COLO829 (cell line): ENCODE measurements at regions not wholly inside any gene's neighbourhood (a gene's known extent, or its start where the extent isn't known, plus 50 kb on each side); places are given as distances from the start of the nearest gene placed in this dataset.
"Not testable (repeated sequence)": the region's sequence is repeated elsewhere in the genome, so short reads cannot be mapped to it uniquely, and the experiment has no call there.

Source experiments
- DNase-seq: peaks from one replicate; pipeline ENCODE4 v3.0.0; 2012; ENCODE audit warnings: low spot score

- no peak for DNase-seq
These were observed 290.3 kb upstream of the VWC2 start for GRCh38 chr7:49483142-49483541.

GRCh38 chr7:49486974-49487829 lies 286.2 kb upstream of the VWC2 start:
- no peak for DNase-seq

- DNase-seq: no peak
These were observed 285.7 kb upstream of the VWC2 start for GRCh38 chr7:49487830-49488140.

DNA sequence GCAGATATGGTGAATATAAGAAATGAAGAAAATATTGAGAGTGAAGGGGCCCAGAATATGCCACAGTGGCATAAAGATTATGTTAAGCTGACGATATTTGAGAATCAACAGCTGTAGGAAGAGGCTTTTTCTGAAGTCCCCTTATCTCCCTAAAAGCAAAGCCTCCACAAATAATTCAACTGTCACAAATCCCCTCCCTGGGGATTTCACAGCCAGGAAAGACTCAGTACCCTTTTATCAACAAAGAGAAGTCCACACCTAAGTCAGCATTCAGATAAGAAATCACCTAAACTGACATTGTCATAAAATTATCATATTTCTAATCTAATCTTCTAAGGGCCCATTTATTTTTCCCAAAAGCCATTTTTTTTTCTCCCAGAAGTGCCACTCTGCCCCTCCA lies 284.9 kb upstream of the VWC2 start:
- DNase-seq: no peak

GRCh38 chr7:49497471-49497870 lies 276.0 kb upstream of the VWC2 start:
- no peak for DNase-seq

GRCh38 chr7:49500741-49501140 lies 272.7 kb upstream of the VWC2 start:
- DNase-seq: no peak

DNA sequence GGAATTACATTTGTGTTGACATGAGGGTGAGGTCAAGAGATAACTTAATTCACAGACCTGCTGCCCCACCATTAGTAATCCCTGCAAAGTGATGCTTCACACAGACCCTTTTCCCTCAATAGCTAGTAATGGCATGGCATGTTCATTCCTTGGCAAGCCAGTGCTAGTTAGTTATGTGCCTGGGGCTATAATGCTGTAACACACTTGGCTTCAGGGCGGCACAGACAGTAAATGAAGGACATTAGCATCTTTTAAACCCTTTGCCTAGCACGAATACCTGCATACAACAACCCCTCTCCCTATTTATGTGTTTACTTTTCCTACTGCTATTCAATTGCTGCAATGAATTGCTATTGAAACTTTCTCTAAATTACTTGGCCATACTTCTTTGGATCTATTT lies 266.2 kb upstream of the VWC2 start:
- DNase-seq: not testable (repeated sequence)

- DNase-seq: no peak
These were observed 259.5 kb upstream of the VWC2 start for GRCh38 chr7:49513911-49514310.

- DNase-seq: no peak
These were observed 252.5 kb upstream of the VWC2 start for GRCh38 chr7:49520951-49521350.

DNA sequence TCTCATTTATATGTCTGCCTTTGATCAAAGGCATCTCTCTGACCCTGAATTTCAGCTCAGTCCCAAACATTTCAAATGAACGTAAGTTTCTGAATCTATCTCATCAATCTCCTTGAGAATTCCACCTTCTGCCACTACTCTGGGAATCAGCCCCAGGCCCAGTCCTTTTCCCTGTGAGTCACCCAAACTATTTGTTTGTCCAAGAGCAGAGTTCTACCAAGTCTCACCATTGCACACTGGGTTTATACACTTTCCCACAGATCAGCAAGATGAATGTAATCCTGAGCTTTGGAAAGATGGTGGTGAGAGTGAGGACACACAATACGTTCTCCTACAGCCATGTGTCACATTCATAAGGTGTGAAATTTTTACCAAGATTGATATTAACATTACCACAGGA lies 251.3 kb upstream of the VWC2 start:
- no peak for DNase-seq

- DNase-seq: no peak
These were observed 249.6 kb upstream of the VWC2 start for GRCh38 chr7:49523870-49524269.

GRCh38 chr7:49527182-49527581 lies 246.3 kb upstream of the VWC2 start:
- DNase-seq: no peak

- DNase-seq: no peak
These were observed 243.0 kb upstream of the VWC2 start for GRCh38 chr7:49530481-49530880.

DNA sequence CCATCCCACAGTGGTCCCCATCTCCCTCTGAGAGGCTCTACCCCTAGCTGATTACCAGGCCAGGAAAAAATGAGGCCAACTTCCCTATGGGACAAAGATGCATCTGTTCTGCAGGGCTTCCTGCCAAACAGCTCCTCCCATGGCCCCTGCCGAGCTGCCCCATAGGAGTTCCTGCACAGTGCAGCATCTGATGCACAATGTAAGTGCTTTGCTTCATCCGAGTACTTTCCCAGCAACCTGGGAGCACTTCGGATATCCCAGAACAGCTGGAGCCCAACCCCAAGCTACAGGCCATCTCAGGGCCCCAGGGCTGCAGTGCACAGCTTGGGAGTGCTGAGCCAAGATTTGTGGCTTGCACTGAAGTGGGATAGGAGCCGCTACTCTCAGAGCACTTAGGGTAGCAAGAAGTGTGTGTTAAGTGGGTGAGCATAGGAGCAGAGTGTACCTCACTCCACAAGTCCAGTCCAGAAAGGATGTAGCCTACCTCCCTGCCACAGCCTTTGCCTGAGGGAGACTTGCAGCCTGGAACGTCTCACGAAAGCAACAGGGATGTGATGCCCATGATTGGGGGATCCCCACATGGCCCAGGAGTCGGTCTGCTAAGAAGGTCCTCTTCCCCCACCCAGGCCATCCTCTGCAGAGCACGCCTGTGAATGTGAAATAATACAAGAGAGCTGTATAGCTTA lies 209.6 kb upstream of the VWC2 start:
- no peak for DNase-seq

- DNase-seq: no peak
These were observed 209.1 kb upstream of the VWC2 start for GRCh38 chr7:49564379-49564714.

DNA sequence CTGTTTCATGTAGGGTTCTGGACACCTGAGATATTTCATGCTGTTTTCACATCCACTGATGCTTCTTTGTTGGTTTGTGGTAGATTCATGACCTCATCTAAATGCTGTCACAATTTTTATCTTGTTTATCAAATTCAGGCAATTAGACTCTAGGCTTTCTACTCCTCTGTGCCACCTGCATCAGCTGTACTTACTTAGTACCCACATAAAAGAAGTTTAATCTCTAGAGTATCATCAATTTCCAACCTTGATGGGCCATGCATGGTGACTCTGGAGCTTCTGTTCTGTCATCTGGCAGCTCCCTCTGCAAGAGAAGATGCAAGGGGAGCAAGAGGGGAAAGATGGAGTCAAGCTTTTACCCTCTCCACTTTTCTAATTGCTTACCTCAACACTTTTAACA lies 195.9 kb upstream of the VWC2 start:
- no peak for DNase-seq

GRCh38 chr7:49579408-49579807 lies 194.0 kb upstream of the VWC2 start:
- no peak for DNase-seq

DNA sequence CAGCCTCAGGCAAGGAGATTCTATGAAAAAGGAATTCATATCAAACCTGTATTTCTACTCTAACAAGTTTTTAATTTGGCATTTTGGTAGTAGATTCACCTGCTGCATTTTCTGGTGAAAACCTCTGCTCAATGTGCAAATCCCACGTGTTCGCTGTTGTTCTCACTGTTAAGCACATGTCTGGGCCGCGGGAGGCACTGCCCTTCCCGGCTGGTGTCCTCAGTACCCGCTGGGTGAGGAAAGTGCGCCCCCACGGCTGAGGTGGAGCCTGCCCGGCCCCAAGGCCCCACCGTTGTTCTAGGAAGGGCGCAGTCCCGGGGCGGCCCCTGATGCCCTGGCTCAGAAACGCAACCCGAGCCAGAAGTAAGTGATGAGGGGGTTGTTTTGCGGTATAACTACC lies 193.4 kb upstream of the VWC2 start:
- DNase-seq: no peak

DNA sequence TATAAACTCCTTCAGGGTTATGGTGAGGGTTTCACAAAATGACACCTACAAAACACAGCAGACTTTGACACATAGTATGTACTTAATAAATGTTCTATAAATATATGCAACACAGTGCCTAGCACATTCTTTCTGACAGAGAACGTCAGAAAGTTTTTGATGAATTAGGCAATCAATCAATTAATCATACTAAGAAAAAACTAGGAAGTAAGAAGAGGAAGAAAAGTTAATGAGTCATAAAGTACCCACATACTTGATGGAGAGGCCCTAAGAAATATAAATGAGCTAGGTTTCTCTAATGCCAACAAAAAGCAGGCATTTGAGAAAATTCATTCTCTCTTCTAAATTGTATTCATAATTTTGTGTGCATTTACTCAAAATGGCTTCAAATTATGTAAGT lies 192.7 kb upstream of the VWC2 start:
- DNase-seq: no peak

DNA sequence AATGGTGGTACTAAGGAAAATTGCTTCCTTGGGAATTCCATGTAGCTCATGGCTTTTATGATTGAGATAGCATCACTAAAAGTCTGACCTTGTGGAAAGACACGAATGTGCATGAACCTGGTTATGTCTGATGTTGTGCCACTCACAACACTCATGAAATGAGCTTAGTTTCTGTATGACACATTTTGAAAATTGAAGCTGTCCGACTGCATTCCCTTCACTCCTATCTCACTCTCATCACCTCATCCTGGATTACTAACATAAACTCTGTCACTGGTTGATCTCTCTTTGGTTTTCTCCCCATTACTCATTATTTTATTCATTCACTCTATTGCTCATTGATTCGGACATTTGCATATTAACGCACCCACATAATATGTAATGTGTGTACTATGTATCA lies 190.0 kb upstream of the VWC2 start:
- DNase-seq: no peak

DNA sequence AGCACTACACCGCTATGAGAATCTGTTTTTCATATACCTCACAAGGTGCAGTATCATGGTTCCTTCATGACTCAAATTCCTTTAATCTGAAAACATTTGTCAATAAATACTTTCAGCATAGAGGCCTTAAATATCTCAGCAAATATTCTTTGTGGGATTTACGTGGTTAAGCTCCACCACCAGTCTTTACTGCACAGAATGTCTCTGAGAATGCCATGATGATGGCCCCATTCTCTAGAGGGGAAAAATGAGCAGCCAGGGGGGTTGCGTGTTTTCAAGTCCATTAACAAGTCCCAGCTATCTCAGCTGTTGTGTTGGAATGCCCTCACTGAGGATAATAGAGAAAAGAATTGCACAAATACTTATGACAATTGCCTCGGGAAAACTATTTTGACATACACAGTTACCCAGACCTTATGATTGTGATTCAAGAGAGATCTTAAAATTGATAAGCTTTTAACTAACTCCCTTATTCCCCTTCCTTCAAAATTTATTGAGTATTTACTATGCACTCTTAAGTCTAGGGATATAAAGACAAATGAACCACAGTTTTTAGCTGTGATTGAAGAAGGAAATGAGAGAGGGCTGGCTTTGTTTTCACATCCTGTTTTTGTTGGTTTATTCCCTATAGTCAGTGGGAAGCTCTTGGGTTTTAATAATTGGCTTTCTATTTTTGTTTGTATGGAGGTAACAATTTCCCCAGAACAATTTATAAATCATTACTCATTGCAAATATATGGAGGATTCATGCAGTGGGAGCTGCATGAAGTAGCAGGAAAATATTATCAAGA lies 176.5 kb upstream of the VWC2 start:
- no peak for DNase-seq

GRCh38 chr7:49597805-49598204 lies 175.6 kb upstream of the VWC2 start:
- DNase-seq: no peak

GRCh38 chr7:49611951-49612350 lies 161.5 kb upstream of the VWC2 start:
- no peak for DNase-seq
